Transverse colon (tissue), 4 donors: ENCODE measurements at regions not wholly inside any gene's neighbourhood (a gene's known extent, or its start where the extent isn't known, plus 50 kb on each side); places are given as distances from the start of the nearest gene placed in this dataset.
"Not testable (repeated sequence)": the region's sequence is repeated elsewhere in the genome, so short reads cannot be mapped to it uniquely, and the experiment has no call there.

ENCODE experiments used
- DNase-seq: peaks from one replicate; pipeline ENCODE4 v3.0.0-alpha.2; 2019
- H3K27ac ChIP-seq, 4 donors: fragments of 200-600 bp; sonication (generic); 2 replicates each; pipeline ENCODE4 v1.5.1; 2016 to 2018; ENCODE audit warnings: inconsistent platforms in 4 of 4
- H3K27me3 ChIP-seq: fragments of 200-600 bp; sonication (generic); 2 replicates; pipeline ENCODE4 v1.5.1; 2017; ENCODE audit warnings: inconsistent platforms
- H3K36me3 ChIP-seq, 4 donors: fragments of 200-600 bp; sonication (generic); 2 replicates each; pipeline ENCODE4 v1.5.1; 2017 to 2019; ENCODE audit warnings: inconsistent platforms in 4 of 4
- H3K4me1 ChIP-seq, 4 donors: fragments of 200-600 bp; sonication (generic); 2 replicates each; pipeline ENCODE4 v1.5.1; 2017 to 2020; ENCODE audit warnings: inconsistent platforms in 4 of 4
- H3K4me3 ChIP-seq, 4 donors: fragments of 200-600 bp; sonication (generic); 1 replicate in 1 of 4; 2 replicates in 3 of 4; pipeline versions ENCODE4 v1.5.1 to v1.6.1; 2017 to 2019; ENCODE audit warnings: inconsistent platforms in 4 of 4
- H3K9me3 ChIP-seq, 2 donors: fragments of 200-600 bp; sonication (generic); 2 replicates each; pipeline ENCODE4 v1.5.1; 2017 to 2019; ENCODE audit warnings: inconsistent platforms in 2 of 2
- CTCF ChIP-seq, 5 experiments: fragments of 200-600 bp in 3 of 5; fragments of 450-650 bp in 2 of 5; sonication (generic) in 3 of 5; IDR thresholded peaks; 1 replicate in 2 of 5; 2 replicates in 3 of 5; pipeline ENCODE4 v1.5.1; 2016 to 2017; ENCODE audit warnings: antibody characterized with exemption in 5 of 5, inconsistent platforms in 3 of 5, mild to moderate bottlenecking in 2 of 5, moderate library complexity in 1 of 5
- EP300 ChIP-seq: sonication (generic); formaldehyde crosslinking; IDR thresholded peaks from one replicate; pipeline ENCODE4 v1.6.1; 2017; ENCODE audit warnings: antibody characterized with exemption, low read depth
- POLR2A ChIP-seq: fragments of 450-650 bp; IDR thresholded peaks from one replicate; pipeline ENCODE4 v1.6.1; 2016; ENCODE audit warnings: antibody characterized with exemption, mild to moderate bottlenecking, moderate library complexity
- POLR2AphosphoS5 ChIP-seq, 3 donors: sonication (generic); formaldehyde crosslinking; IDR thresholded peaks; one replicate each; pipeline ENCODE4 v1.6.1; 2016; ENCODE audit warnings: antibody characterized with exemption in 3 of 3
- WGBS, 2 donors: methylation state at CpG; one replicate each; pipeline ENCODE4 v1.1.5; 2018; ENCODE audit warnings: low coverage in 1 of 2; 5-methylcytosine and 5-hydroxymethylcytosine counted together
- in situ Hi-C, 4 donors: fragments of 200-750 bp; cut with MboI; loops; one replicate each; pipeline versions ENCODE4 v1.15.0 to v1.15.1; 2017; ENCODE audit warnings: low sequenced_read_pairs in 3 of 4, low pct_ligation_motif_present in 1 of 4, low pct_unique_long_range_greater_than_20kb in 1 of 4
- intact Hi-C: fragments of 100-400 bp; cut with DNase I; formaldehyde crosslinking; loops from one replicate; pipeline ENCODE4 v1.15.1; 2023; ENCODE audit warnings: low total_unique reads

- H3K4me3 ChIP-seq: no peak overlapping the region
- WGBS, 2 donors: 70 to 90% methylated on average over 2 to 7 of the region's 7 CpGs
- no peak overlapping the region for H3K27ac ChIP-seq
- H3K9me3 ChIP-seq: peaks cover 0 to 3% of the 10 kb centered on the region in 2 donors
- H3K27me3 ChIP-seq: no peaks in the 10 kb centered on the region
- no peak for TF ChIP-seq CTCF (IDR thresholded peaks at IDR 0.05)
- no peak for TF ChIP-seq POLR2A
- no peak for TF ChIP-seq EP300
- TF ChIP-seq POLR2AphosphoS5 (IDR thresholded peaks at IDR 0.05): no peak
- intact Hi-C loops: no loop called here
- peaks cover 0 to under 1% (median 0%) of the 10 kb centered on the region in 4 donors for H3K4me1 ChIP-seq
- in situ Hi-C loops: no loop called here
- no peaks in the 10 kb centered on the region for H3K36me3 ChIP-seq
- DNase-seq: no peak
These were observed 66.1 kb upstream of the HGFAC start for GRCh38 chr4:3375688-3376087.

GRCh38 chr4:3376266-3376665 lies 65.5 kb upstream of the HGFAC start:
- H3K27me3 ChIP-seq: no peaks in the 10 kb centered on the region
- in situ Hi-C loops (no loop called here), intact Hi-C loops (no loop called here)
- WGBS, 2 donors: 88% methylated on average over 10 of the region's 10 CpGs; no CpG with 5 or more reads in 1 of the 2 donors
- H3K4me1 ChIP-seq: no peaks in the 10 kb centered on the region
- no peak for DNase-seq
- H3K27ac ChIP-seq: no peak overlapping the region
- no peak overlapping the region for H3K4me3 ChIP-seq
- TF ChIP-seq CTCF (IDR thresholded peaks at IDR 0.05) (no peak), EP300 (no peak)
- H3K36me3 ChIP-seq: no peaks in the 10 kb centered on the region
- H3K9me3 ChIP-seq: peaks cover 0 to 3% of the 10 kb centered on the region in 2 donors

DNA sequence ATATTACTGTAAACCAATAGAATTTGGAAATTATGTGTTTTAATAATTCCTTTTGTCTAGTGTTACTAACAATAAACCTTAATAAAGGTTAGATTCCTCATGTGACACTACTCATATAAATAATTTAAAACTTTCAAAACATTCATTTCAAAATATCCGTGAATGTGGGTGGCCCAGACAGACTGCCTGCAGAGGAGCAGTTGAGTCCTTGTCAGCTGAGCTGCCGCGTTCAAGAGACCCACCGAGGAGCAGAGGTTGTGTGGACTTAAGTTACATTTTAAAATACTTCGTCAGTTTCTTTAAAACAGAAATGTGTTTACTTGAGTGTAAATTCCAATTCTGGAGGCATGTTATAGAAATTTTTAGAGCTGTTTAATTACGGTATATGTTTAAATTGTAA lies 64.2 kb upstream of the HGFAC start:
- WGBS, 2 donors: 88 to 90% methylated on average over 6 of the region's 6 CpGs

GRCh38 chr4:3380336-3380735 lies 61.4 kb upstream of the HGFAC start:
- 96 to 100% methylated on average over 1 to 3 of the region's 3 CpGs for WGBS, 2 donors
- DNase-seq, H3K27ac ChIP-seq, in situ Hi-C loops, intact Hi-C loops, H3K4me3 ChIP-seq, H3K4me1 ChIP-seq, H3K27me3 ChIP-seq, H3K9me3 ChIP-seq, H3K36me3 ChIP-seq: not testable (repeated sequence)

More for the DNA sequence above, 64.2 kb upstream of the HGFAC start:
- Histone ChIP-seq H3K36me3 (no peaks in the 10 kb centered on the region), H3K27ac (no peak overlapping the region), H3K4me3 (no peak overlapping the region), H3K4me1 (no peaks in the 10 kb centered on the region), H3K9me3 (peaks cover 0 to 3% of the 10 kb centered on the region in 2 donors), H3K27me3 (no peaks in the 10 kb centered on the region)
- no peak for DNase-seq
- in situ Hi-C loops: no loop called here
- intact Hi-C loops: no loop called here
- TF ChIP-seq POLR2A: no peak
- TF ChIP-seq POLR2AphosphoS5 (IDR thresholded peaks at IDR 0.05): no peak
- TF ChIP-seq CTCF (IDR thresholded peaks at IDR 0.05): no peak
- no peak for TF ChIP-seq EP300

DNA sequence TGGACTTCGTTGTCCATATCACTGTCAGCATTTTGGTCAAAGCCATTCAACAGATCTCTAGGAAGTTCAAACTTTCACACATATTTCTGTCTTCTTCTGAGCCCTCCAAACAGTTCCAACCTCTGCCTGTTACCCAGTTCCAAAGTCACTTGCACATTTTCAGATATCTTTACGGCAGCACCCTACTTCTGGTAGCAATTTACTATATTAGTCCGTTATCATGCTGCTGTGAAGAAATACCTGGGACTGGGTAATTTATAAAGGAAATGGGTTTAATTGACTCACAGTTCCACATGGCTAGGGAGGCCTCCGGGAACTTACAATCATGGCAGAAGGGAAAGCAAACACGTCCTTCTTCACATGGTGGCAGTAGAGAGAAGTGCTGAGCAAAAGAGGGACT lies 60.6 kb upstream of the HGFAC start:
- DNase-seq, intact Hi-C loops, H3K27ac ChIP-seq, H3K9me3 ChIP-seq, H3K4me3 ChIP-seq, H3K27me3 ChIP-seq, in situ Hi-C loops, H3K36me3 ChIP-seq: not testable (repeated sequence)
- peaks cover 0 to 12% (median 0%) of the 10 kb centered on the region in 4 donors for H3K4me1 ChIP-seq
- 71 to 83% methylated on average over 5 of the region's 5 CpGs for WGBS, 2 donors
